ENCODE measurements at regions not wholly inside any gene's neighbourhood (a gene's known extent, or its start where the extent isn't known, plus 50 kb on each side); places are given as distances from the start of the nearest gene placed in this dataset.
A peak's percentile ranks its signal among the peaks of the same experiment; 100 is the strongest.
"Not testable (repeated sequence)": the region's sequence is repeated elsewhere in the genome, so short reads cannot be mapped to it uniquely, and the experiment has no call there.

DNA sequence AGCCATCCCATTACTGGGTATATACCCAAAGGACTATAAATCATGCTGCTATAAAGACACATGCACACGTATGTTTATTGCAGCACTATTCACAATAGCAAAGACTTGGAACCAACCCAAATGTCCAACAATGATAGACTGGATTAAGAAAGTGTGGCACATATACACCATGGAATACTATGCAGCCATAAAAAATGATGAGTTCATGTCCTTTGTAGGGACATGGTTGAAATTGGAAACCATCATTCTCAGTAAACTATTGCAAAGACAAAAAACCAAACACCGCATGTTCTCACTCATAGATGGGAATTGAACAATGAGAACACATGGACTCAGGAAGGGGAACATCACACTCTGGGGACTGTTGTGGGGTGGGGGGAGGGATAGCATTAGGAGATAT, 85.7 kb upstream of the PPP2R5C start:
- no CpG with 5 or more reads among the region's 2 CpGs for WGBS (ENCODE audit: insufficient coverage, low coverage, missing lambda C conversion rate)
- TF ChIP-seq ZNF146 (CRISPR knock-in tag; IDR thresholded peaks at IDR 0.05; ENCODE audit: unreplicated experiment) (peak; percentile 4), BCOR (IDR thresholded peaks at IDR 0.05) (peak; percentile 76), KDM1A (IDR thresholded peaks at IDR 0.05) (peak in 1 of 2 experiments; percentile 44; a peak in 1 of 4 replicates)
- POLR2A ChIA-PET; FAIRE-seq; H4K20me1 ChIP-seq (replicated peaks; ENCODE audit: control insufficient read depth, insufficient read depth, low read length); H3K9ac ChIP-seq (ENCODE audit: insufficient read depth in 1 of 2, low read depth in 2 of 2, low read length in 2 of 2); H3K27ac ChIP-seq (ENCODE audit: extremely low read depth, low read depth, low read length); H3K79me2 ChIP-seq (ENCODE audit: control insufficient read depth, insufficient read depth, low read length); H2AFZ ChIP-seq (ENCODE audit: low read depth, low read length); in situ Hi-C loops (cut with MboI); H3K9me3 ChIP-seq (replicated peaks; ENCODE audit: control insufficient read depth, insufficient read depth, low read depth, low read length); DNase-seq (ENCODE audit: extremely low read depth in 1 of 4, low spot score in 3 of 4); ATAC-seq; H3K4me2 ChIP-seq (ENCODE audit: insufficient read depth, low read length); BruUV-seq (replicated peaks); H3K27me3 ChIP-seq (ENCODE audit: control insufficient read depth in 2 of 2, insufficient read depth in 2 of 2, low read length in 2 of 2); H3K9me1 ChIP-seq (ENCODE audit: control insufficient read depth, insufficient read depth, low read length); H3K4me3 ChIP-seq; CTCF ChIA-PET (ENCODE audit: low intra/inter-chr PET ratio); H3K36me3 ChIP-seq (ENCODE audit: control insufficient read depth, insufficient read depth, low read length): not testable (repeated sequence)
- peaks cover 0 to 11% of the 10 kb centered on the region in 2 experiments; a peak in 3 of 5 replicates for H3K4me1 ChIP-seq (replicated peaks in 1 of 2; ENCODE audit: control insufficient read depth in 2 of 2, insufficient read depth in 2 of 2, low read length in 2 of 2)
- intact Hi-C loops (cut with micrococcal nuclease), result loop anchor here (5.0 kb wide), 1 partner anchor 34 kb away; no protein-coding TSS in a partner anchor

DNA sequence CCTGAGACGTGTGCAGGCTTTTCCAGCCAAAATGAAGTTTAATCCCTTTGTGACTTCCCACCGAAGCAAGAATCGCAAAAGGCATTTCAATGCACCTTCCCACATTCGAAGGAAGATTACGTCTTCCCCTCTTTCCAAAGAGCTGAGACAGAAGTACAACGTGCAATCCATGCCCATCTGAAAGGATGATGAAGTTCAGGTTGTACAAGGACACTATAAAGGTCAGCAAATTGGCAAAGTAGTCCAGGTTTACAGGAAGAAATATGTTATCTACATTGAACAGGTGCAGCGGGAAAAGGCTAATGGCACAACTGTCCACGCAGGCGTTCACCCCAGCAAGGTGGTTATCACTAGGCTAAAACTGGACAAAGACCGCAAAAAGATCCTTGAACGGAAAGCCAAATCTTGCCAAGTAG, 83.6 kb upstream of the PPP2R5C start:
- H3K4me3 ChIP-seq; in situ Hi-C loops (cut with MboI); H4K20me1 ChIP-seq (replicated peaks; ENCODE audit: control insufficient read depth, insufficient read depth, low read length); H3K36me3 ChIP-seq (ENCODE audit: control insufficient read depth, insufficient read depth, low read length); H3K79me2 ChIP-seq (ENCODE audit: control insufficient read depth, insufficient read depth, low read length); H3K9me3 ChIP-seq (replicated peaks; ENCODE audit: control insufficient read depth, insufficient read depth, low read depth, low read length); H3K9me1 ChIP-seq (ENCODE audit: control insufficient read depth, insufficient read depth, low read length); H3K27me3 ChIP-seq (ENCODE audit: control insufficient read depth in 2 of 2, insufficient read depth in 2 of 2, low read length in 2 of 2); CTCF ChIA-PET (ENCODE audit: low intra/inter-chr PET ratio); BruUV-seq (replicated peaks); POLR2A ChIA-PET; TF ChIP-seq NR4A1 (CRISPR knock-in tag; IDR thresholded peaks at IDR 0.05); TEAD4 (CRISPR knock-in tag; IDR thresholded peaks at IDR 0.05; ENCODE audit: borderline replicate concordance): not testable (repeated sequence)
- FAIRE-seq, result peak; percentile 86
- Histone ChIP-seq H3K4me1 (replicated peaks in 1 of 2; ENCODE audit: control insufficient read depth in 2 of 2, insufficient read depth in 2 of 2, low read length in 2 of 2) (peaks cover 0 to 11% of the 10 kb centered on the region in 2 experiments; a peak in 3 of 5 replicates), H3K27ac (ENCODE audit: extremely low read depth, low read depth, low read length) (peak overlapping the region; percentile 86), H2AFZ (ENCODE audit: low read depth, low read length) (peak overlapping the region; percentile 78), H3K9ac (ENCODE audit: insufficient read depth in 1 of 2, low read depth in 2 of 2, low read length in 2 of 2) (peak overlapping the region in 1 of 2 experiments; percentile 62; a peak in 2 of 4 replicates), H3K4me2 (ENCODE audit: insufficient read depth, low read length) (peak overlapping the region; percentile 66)
- 1% methylated on average over 11 of the region's 11 CpGs for WGBS (ENCODE audit: insufficient coverage, low coverage, missing lambda C conversion rate)
- DNase-seq (ENCODE audit: extremely low read depth in 1 of 4, low spot score in 3 of 4), result peak; percentile 14 to 85 (median 27)
- peak; percentile 67 for ATAC-seq
- intact Hi-C loops (cut with micrococcal nuclease), result loop anchor here (2.0 to 5.0 kb wide), 2 partner anchors 29 to 36 kb away; no protein-coding TSS in a partner anchor
- TF ChIP-seq, protein P1, sequence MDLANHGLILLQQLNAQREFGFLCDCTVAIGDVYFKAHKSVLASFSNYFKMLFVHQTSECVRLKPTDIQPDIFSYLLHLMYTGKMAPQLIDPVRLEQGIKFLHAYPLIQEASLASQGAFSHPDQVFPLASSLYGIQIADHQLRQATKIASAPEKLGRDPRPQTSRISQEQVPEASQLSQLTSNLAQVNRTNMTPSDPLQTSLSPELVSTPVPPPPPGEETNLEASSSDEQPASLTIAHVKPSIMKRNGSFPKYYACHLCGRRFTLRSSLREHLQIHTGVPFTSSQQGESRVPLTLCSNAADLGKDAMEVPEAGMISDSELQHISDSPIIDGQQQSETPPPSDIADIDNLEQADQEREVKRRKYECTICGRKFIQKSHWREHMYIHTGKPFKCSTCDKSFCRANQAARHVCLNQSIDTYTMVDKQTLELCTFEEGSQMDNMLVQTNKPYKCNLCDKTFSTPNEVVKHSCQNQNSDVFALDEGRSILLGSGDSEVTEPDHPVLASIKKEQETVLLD (IDR thresholded peaks at IDR 0.05), result peak; percentile 75; the same call in 1 of the 2 replicates
- peak; percentile 50; the same call in 1 of the 2 replicates for TF ChIP-seq NR4A1 (tag; IDR thresholded peaks at IDR 0.05)
- TF ChIP-seq, protein P2, sequence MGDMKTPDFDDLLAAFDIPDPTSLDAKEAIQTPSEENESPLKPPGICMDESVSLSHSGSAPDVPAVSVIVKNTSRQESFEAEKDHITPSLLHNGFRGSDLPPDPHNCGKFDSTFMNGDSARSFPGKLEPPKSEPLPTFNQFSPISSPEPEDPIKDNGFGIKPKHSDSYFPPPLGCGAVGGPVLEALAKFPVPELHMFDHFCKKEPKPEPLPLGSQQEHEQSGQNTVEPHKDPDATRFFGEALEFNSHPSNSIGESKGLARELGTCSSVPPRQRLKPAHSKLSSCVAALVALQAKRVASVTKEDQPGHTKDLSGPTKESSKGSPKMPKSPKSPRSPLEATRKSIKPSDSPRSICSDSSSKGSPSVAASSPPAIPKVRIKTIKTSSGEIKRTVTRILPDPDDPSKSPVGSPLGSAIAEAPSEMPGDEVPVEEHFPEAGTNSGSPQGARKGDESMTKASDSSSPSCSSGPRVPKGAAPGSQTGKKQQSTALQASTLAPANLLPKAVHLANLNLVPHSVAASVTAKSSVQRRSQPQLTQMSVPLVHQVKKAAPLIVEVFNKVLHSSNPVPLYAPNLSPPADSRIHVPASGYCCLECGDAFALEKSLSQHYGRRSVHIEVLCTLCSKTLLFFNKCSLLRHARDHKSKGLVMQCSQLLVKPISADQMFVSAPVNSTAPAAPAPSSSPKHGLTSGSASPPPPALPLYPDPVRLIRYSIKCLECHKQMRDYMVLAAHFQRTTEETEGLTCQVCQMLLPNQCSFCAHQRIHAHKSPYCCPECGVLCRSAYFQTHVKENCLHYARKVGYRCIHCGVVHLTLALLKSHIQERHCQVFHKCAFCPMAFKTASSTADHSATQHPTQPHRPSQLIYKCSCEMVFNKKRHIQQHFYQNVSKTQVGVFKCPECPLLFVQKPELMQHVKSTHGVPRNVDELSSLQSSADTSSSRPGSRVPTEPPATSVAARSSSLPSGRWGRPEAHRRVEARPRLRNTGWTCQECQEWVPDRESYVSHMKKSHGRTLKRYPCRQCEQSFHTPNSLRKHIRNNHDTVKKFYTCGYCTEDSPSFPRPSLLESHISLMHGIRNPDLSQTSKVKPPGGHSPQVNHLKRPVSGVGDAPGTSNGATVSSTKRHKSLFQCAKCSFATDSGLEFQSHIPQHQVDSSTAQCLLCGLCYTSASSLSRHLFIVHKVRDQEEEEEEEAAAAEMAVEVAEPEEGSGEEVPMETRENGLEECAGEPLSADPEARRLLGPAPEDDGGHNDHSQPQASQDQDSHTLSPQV (IDR thresholded peaks at IDR 0.05), result peak; percentile 81
- peak; percentile 95 for TF ChIP-seq CBFA2T2 (conservative IDR thresholded peaks at IDR 0.05)
- TF ChIP-seq TEAD4 (IDR thresholded peaks at IDR 0.05; ENCODE audit: low read length), result peak; percentile 93
- peak in 1 of 2 experiments; percentile 50; a peak in 1 of 4 replicates for TF ChIP-seq NONO (IDR thresholded peaks at IDR 0.05; ENCODE audit: low read depth in 2 of 2, low read length in 1 of 2)
- peak; percentile 98 for TF ChIP-seq ZEB2 (IDR thresholded peaks at IDR 0.05)

Data from K562 (cell line).